GM23338 (cell line): ENCODE measurements at regions not wholly inside any gene's neighbourhood (a gene's known extent, or its start where the extent isn't known, plus 50 kb on each side); places are given as distances from the start of the nearest gene placed in this dataset.

ENCODE experiments used
- CTCF ChIP-seq, 2 experiments: fragments of 200-600 bp in 1 of 2; sonication (generic) in 1 of 2; conservative IDR thresholded peaks; 2 replicates each; pipeline versions ENCODE4 v1.5.1 to v1.6.1; 2016 to 2017; ENCODE audit warnings: antibody characterized with exemption in 2 of 2, low read depth in 2 of 2, mild to moderate bottlenecking in 2 of 2, moderate library complexity in 1 of 2
- EZH2 ChIP-seq: fragments of 200-600 bp; sonication (generic); IDR thresholded peaks from one replicate; pipeline ENCODE4 v1.8.0; 2017; ENCODE audit warnings: antibody characterized with exemption, mild to moderate bottlenecking, low read depth; ENCODE audit not compliant: unreplicated experiment
- EZH2phosphoT487 ChIP-seq: fragments of 200-600 bp; sonication (generic); IDR thresholded peaks from one replicate; pipeline ENCODE4 v1.8.1; 2018; ENCODE audit warnings: antibody characterized with exemption; ENCODE audit not compliant: unreplicated experiment
- REST ChIP-seq: IDR thresholded peaks from one replicate; pipeline ENCODE4 v1.6.1; 2018; ENCODE audit warnings: antibody characterized with exemption; ENCODE audit not compliant: unreplicated experiment

- TF ChIP-seq CTCF (conservative IDR thresholded peaks at IDR 0.05; ENCODE audit: low read depth in 2 of 2) (no peak), EZH2phosphoT487 (no peak), REST (no peak), EZH2 (no peak)
Observed at GRCh38 chr4:3628868-3629175, 96.6 kb upstream of the LRPAP1 start.
